Ectodermal cell (in vitro differentiated cells): ENCODE measurements at regions not wholly inside any gene's neighbourhood (a gene's known extent, or its start where the extent isn't known, plus 50 kb on each side); places are given as distances from the start of the nearest gene placed in this dataset.

ENCODE experiments used
- H3K27ac ChIP-seq: 2 replicates; pipeline ENCODE4 v1.7.0; 2013; ENCODE audit warnings: mild to moderate bottlenecking, low read depth, low read length; ENCODE audit not compliant: insufficient read depth, poor library complexity, severe bottlenecking
- H3K27me3 ChIP-seq: 2 replicates; pipeline ENCODE4 v1.7.0; 2013; ENCODE audit warnings: mild to moderate bottlenecking, low read length; ENCODE audit not compliant: insufficient read depth, control insufficient read depth, poor library complexity, severe bottlenecking
- H3K36me3 ChIP-seq: one replicate; pipeline ENCODE4 v1.7.0; 2013; ENCODE audit warnings: low read length; ENCODE audit not compliant: control insufficient read depth, insufficient read depth
- H3K4me1 ChIP-seq: one replicate; pipeline ENCODE4 v1.7.0; 2013; ENCODE audit warnings: low read length; ENCODE audit not compliant: control insufficient read depth, insufficient read depth
- H3K4me3 ChIP-seq: 2 replicates; pipeline ENCODE4 v1.7.0; 2013; ENCODE audit warnings: low read depth, low read length, control low read depth; ENCODE audit not compliant: insufficient read depth
- H3K9me3 ChIP-seq: 2 replicates; pipeline ENCODE4 v1.7.0; 2013; ENCODE audit warnings: mild to moderate bottlenecking, low read length, moderate library complexity; ENCODE audit not compliant: control insufficient read depth
- WGBS, 2 experiments: methylation state at CpG; one replicate each; pipeline ENCODE4 v1.1.7; 2013; ENCODE audit warnings: missing lambda C conversion rate in 2 of 2; 5-methylcytosine and 5-hydroxymethylcytosine counted together

DNA sequence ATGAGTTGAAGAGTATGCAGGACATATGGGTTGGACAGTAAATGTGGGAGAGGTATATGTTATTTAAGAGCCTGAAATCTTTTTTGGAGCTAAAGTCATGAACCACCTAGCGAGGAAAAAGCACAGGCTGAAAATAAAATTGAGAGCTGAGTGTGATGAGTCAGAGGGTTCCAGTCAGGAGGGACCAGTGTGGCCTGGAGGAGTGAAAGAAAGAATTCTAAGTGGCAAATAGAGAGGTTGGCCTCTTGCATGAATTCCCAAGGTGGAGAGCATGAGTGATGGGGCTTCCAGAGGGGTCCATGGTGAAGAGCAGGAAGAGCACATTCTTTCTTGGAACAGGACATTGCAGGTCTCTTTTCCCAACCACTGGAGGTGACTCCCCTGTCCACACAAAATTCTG lies 282.6 kb downstream of the TDRD15 start:
- WGBS, 2 experiments: 94 to 96% methylated on average over 1 of the region's 1 CpG
- H3K9me3 ChIP-seq: no peaks in the 10 kb centered on the region
- H3K36me3 ChIP-seq: no peaks in the 10 kb centered on the region
- H3K4me1 ChIP-seq: no peaks in the 10 kb centered on the region
- no peak overlapping the region for H3K27ac ChIP-seq
- no peaks in the 10 kb centered on the region for H3K27me3 ChIP-seq
- H3K4me3 ChIP-seq: no peak overlapping the region

GRCh38 chr2:21406911-21407310 lies 283.1 kb downstream of the TDRD15 start:
- Histone ChIP-seq H3K27ac (no peak overlapping the region), H3K4me3 (no peak overlapping the region), H3K36me3 (no peaks in the 10 kb centered on the region), H3K4me1 (no peaks in the 10 kb centered on the region), H3K27me3 (no peaks in the 10 kb centered on the region), H3K9me3 (no peaks in the 10 kb centered on the region)
- WGBS, 2 experiments: 95 to 98% methylated on average over 3 of the region's 3 CpGs

- Histone ChIP-seq H3K36me3 (no peaks in the 10 kb centered on the region), H3K27me3 (no peaks in the 10 kb centered on the region), H3K27ac (no peak overlapping the region), H3K4me1 (no peaks in the 10 kb centered on the region), H3K4me3 (no peak overlapping the region), H3K9me3 (no peaks in the 10 kb centered on the region)
- WGBS, 2 experiments: 88 to 100% methylated on average over 1 of the region's 1 CpG
Measured at GRCh38 chr2:21407851-21408250, 284.1 kb downstream of the TDRD15 start.

DNA sequence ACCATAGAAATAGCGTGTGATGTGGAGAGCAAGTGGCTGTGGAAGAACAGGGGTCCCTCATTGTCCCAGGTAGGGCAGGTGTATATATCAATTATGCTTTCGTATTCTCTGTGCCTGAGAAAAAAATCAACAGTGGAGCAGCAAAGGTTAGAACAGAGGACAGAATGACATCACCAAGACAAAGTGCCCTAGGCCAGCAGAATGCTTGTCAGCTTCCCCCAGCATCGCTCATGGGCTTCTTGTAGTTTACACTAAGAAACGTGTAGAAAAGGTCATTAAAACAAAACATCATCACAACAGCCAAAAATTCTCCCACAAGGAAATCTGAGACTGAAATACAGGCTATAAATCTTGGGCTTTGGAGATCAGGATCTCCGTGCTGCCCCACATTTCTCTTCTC lies 288.0 kb downstream of the TDRD15 start:
- Histone ChIP-seq H3K4me1 (no peaks in the 10 kb centered on the region), H3K27me3 (no peaks in the 10 kb centered on the region), H3K4me3 (no peak overlapping the region), H3K9me3 (no peaks in the 10 kb centered on the region), H3K36me3 (no peaks in the 10 kb centered on the region), H3K27ac (no peak overlapping the region)
- 96 to 97% methylated on average over 5 of the region's 5 CpGs for WGBS, 2 experiments

GRCh38 chr2:21412944-21413443 lies 289.2 kb downstream of the TDRD15 start:
- no peaks in the 10 kb centered on the region for H3K27me3 ChIP-seq
- 75 to 82% methylated on average over 4 of the region's 4 CpGs for WGBS, 2 experiments
- H3K36me3 ChIP-seq: no peaks in the 10 kb centered on the region
- H3K27ac ChIP-seq: no peak overlapping the region
- no peaks in the 10 kb centered on the region for H3K4me1 ChIP-seq
- no peaks in the 10 kb centered on the region for H3K9me3 ChIP-seq
- H3K4me3 ChIP-seq: no peak overlapping the region

DNA sequence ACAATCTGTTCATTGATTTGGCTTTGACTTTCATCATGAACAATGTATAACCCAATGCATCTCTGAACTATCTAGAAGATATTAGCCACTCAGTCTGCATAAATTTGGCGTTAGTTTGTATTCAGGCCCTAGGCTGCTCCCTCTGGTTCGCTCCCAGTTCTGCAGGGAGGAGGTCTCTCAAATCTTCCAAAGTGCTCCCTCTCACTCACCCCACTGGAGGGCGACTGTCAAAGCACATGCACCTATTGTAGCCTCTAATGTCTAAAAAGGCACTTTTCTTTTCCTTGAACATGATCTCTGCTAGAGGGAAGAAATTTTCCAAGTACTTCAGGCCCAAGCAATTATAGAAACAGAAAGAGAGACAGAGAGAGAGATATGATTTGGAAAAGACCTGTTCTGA lies 291.5 kb downstream of the TDRD15 start:
- no peaks in the 10 kb centered on the region for H3K4me1 ChIP-seq
- H3K27me3 ChIP-seq: no peaks in the 10 kb centered on the region
- no peaks in the 10 kb centered on the region for H3K9me3 ChIP-seq
- H3K4me3 ChIP-seq: no peak overlapping the region
- H3K36me3 ChIP-seq: no peaks in the 10 kb centered on the region
- no peak overlapping the region for H3K27ac ChIP-seq
- WGBS, 2 experiments: 75 to 89% methylated on average over 3 of the region's 3 CpGs

DNA sequence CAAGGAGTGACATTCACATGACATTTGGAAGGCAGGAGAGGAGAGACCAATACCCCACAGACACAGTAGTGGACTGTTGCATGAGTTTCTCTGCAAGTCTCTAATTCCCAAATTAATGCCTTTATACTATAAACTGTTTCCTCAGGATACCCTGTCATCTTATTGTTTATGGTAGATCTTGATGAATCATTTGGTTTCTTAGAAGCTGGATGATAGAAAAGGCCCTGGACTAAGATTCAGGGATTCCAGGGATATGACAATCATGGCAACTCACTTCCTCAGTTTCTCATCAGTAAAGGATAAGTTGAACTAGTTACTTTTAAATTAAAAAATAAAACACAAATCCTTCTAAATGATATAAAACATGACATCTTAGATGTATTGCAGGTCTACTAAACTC lies 292.5 kb downstream of the TDRD15 start:
- Histone ChIP-seq H3K27ac (no peak overlapping the region), H3K9me3 (no peaks in the 10 kb centered on the region), H3K36me3 (no peaks in the 10 kb centered on the region), H3K4me1 (no peaks in the 10 kb centered on the region), H3K27me3 (no peaks in the 10 kb centered on the region), H3K4me3 (no peak overlapping the region)

- 92 to 100% methylated on average over 2 to 4 of the region's 4 CpGs for WGBS, 2 experiments
- Histone ChIP-seq H3K9me3 (no peaks in the 10 kb centered on the region), H3K4me3 (no peak overlapping the region), H3K4me1 (no peaks in the 10 kb centered on the region), H3K27me3 (no peaks in the 10 kb centered on the region), H3K36me3 (no peaks in the 10 kb centered on the region), H3K27ac (no peak overlapping the region)
Measured at GRCh38 chr2:21418456-21418855, 294.7 kb downstream of the TDRD15 start.

DNA sequence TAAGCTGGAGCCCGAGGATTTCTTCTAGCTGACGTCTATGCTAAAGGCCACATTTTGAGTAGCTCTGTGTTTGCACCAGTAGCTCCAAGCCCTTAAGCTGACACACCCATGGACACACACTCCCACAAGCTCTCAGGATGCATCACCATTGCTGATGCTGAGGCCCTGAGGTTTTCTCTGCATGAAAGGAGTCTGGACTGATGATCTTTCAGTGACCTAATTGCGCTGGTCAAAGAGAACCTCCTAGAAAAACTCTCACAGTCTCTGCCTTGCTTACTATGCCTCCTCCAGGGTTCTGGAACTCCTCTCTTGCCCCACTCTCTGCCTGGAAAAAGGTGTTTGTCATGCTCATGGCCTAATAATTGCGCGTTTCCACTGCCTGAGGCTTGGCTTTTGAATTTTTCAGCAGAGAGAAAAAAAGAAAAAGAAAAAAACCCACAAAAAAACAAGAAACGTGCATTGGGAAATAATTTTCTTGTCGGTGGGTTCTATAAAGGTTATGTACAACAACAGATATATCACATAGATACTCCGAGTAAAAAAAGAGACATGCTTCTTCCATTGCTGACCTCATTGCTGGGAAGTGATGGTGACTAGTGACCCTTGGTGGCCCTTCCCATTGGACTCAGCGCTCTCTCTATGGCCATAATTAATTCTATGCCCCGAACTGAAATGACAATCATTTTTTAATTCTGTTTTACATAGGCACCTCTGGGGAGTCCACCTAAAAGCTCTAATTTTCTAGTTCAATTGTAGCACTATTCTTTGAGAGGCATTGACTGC lies 297.0 kb downstream of the TDRD15 start:
- H3K27me3 ChIP-seq: no peaks in the 10 kb centered on the region
- no peaks in the 10 kb centered on the region for H3K36me3 ChIP-seq
- no peak overlapping the region for H3K4me3 ChIP-seq
- WGBS, 2 experiments: 94% methylated on average over 9 to 10 of the region's 10 CpGs
- H3K9me3 ChIP-seq: no peaks in the 10 kb centered on the region
- H3K27ac ChIP-seq: no peak overlapping the region
- no peaks in the 10 kb centered on the region for H3K4me1 ChIP-seq

DNA sequence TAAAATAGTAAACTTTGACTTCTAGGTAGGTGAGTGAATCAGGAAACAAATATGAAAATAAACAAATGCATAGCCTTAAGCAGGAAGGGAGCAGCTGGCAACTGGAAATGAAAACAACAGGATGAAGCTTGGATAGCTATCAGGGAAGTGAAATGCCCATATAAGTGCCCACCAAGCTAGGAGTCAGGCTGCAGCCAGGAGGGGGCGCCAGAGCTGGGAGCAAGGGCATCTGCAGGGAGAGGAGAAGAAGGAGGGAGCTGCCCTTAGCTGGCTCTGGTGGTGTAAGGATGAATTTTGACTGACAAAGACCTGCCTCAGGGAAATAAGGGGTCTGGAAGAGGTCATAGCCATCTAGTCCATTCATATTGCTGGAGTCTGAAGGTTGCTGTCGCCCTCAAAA lies 298.3 kb downstream of the TDRD15 start:
- H3K4me3 ChIP-seq: no peak overlapping the region
- WGBS, 2 experiments: 39 to 50% methylated on average over 2 of the region's 2 CpGs
- H3K9me3 ChIP-seq: no peaks in the 10 kb centered on the region
- H3K4me1 ChIP-seq: no peaks in the 10 kb centered on the region
- no peaks in the 10 kb centered on the region for H3K27me3 ChIP-seq
- H3K36me3 ChIP-seq: no peaks in the 10 kb centered on the region
- H3K27ac ChIP-seq: no peak overlapping the region
